Astrocyte (in vitro differentiated cells and primary cell): ENCODE measurements at regions not wholly inside any gene's neighbourhood (a gene's known extent, or its start where the extent isn't known, plus 50 kb on each side); places are given as distances from the start of the nearest gene placed in this dataset.

Experiments used
- EZH2 ChIP-seq: IDR thresholded peaks from 2 replicates; pipeline ENCODE4 v1.6.1; 2012; ENCODE audit warnings: mild to moderate bottlenecking, low read length, inconsistent platforms; ENCODE audit not compliant: insufficient read depth
- TF ChIP-seq, protein P1 (sequence below): IDR thresholded peaks from 2 replicates; pipeline ENCODE4 v1.5.1; 2011; ENCODE audit warnings: low read depth, mild to moderate bottlenecking, inconsistent platforms, low read length, moderate library complexity; ENCODE audit not compliant: insufficient read depth

- TF ChIP-seq, protein P1, sequence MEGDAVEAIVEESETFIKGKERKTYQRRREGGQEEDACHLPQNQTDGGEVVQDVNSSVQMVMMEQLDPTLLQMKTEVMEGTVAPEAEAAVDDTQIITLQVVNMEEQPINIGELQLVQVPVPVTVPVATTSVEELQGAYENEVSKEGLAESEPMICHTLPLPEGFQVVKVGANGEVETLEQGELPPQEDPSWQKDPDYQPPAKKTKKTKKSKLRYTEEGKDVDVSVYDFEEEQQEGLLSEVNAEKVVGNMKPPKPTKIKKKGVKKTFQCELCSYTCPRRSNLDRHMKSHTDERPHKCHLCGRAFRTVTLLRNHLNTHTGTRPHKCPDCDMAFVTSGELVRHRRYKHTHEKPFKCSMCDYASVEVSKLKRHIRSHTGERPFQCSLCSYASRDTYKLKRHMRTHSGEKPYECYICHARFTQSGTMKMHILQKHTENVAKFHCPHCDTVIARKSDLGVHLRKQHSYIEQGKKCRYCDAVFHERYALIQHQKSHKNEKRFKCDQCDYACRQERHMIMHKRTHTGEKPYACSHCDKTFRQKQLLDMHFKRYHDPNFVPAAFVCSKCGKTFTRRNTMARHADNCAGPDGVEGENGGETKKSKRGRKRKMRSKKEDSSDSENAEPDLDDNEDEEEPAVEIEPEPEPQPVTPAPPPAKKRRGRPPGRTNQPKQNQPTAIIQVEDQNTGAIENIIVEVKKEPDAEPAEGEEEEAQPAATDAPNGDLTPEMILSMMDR: no peak
- TF ChIP-seq EZH2: no peak
Measured at GRCh38 chr5:163614787-163615186, 109.4 kb downstream of the MAT2B start.
